ENCODE measurements at regions not wholly inside any gene's neighbourhood (a gene's known extent, or its start where the extent isn't known, plus 50 kb on each side); places are given as distances from the start of the nearest gene placed in this dataset.
A peak's percentile ranks its signal among the peaks of the same experiment; 100 is the strongest.

DNA sequence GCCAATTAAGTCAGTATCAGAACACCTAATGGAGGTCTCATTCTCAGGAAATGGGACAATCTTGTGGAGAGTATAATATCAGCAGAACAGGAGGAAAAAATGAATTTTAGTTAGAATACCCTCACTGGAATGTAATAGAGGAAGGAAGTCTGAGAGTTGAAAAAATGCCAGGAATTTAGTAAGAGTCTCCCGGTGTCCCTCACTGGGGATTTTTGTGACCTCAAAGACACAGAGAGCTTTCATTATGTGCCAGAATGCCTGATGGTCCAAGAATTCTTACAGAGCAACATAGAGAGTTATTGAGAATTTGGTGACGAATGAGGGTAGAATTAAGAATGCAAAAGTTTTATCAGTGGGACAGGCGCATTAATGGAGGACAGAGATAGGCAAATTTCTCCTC, 443.5 kb upstream of the B3GALT2 start:
- Histone ChIP-seq H3K27ac (ENCODE audit: low read depth, low read length, severe bottlenecking) (peak overlapping the region; percentile 7), H3K36me3 (ENCODE audit: control insufficient read depth, insufficient read depth, low read length) (no peaks in the 10 kb centered on the region), H3K4me3 (ENCODE audit: extremely low read depth, insufficient read depth, low read length, poor library complexity, severe bottlenecking) (no peak overlapping the region), H3K4me1 (ENCODE audit: control insufficient read depth, insufficient read depth, low read length, poor library complexity, severe bottlenecking) (peaks cover 14% of the 10 kb centered on the region), H3K9me3 (ENCODE audit: control insufficient read depth, low read length) (no peaks in the 10 kb centered on the region)
- 50 to 71% methylated on average over 1 of the region's 3 CpGs for WGBS, 2 experiments (ENCODE audit: insufficient coverage in 2 of 2)

DNA sequence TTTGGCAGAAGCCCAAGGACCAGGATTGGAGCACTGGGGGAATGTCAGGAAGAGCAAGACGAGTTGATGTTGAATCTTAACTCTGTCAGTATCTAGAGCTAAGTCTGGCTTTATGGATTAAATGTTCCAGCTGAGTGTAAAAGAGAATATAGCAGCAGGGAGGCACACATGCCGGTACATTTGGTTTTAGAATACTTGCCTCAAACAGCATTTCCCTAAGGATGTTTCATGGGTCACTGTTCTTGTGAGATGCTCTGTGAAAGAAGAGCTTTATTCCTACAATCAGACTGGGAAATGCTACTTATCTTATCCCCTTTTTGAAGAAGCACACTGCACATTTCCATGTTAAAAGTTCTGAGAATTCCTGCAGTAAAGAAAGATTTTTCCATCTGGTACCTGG, 440.3 kb upstream of the B3GALT2 start:
- H3K4me1 ChIP-seq (ENCODE audit: control insufficient read depth, insufficient read depth, low read length, poor library complexity, severe bottlenecking) = peaks cover 14% of the 10 kb centered on the region
- WGBS, 2 experiments (ENCODE audit: insufficient coverage in 2 of 2) = 89 to 100% methylated on average over 1 of the region's 2 CpGs
- no peaks in the 10 kb centered on the region for H3K9me3 ChIP-seq (ENCODE audit: control insufficient read depth, low read length)
- no peak overlapping the region for H3K4me3 ChIP-seq (ENCODE audit: extremely low read depth, insufficient read depth, low read length, poor library complexity, severe bottlenecking)
- no peak overlapping the region for H3K27ac ChIP-seq (ENCODE audit: low read depth, low read length, severe bottlenecking)
- no peaks in the 10 kb centered on the region for H3K36me3 ChIP-seq (ENCODE audit: control insufficient read depth, insufficient read depth, low read length)

DNA sequence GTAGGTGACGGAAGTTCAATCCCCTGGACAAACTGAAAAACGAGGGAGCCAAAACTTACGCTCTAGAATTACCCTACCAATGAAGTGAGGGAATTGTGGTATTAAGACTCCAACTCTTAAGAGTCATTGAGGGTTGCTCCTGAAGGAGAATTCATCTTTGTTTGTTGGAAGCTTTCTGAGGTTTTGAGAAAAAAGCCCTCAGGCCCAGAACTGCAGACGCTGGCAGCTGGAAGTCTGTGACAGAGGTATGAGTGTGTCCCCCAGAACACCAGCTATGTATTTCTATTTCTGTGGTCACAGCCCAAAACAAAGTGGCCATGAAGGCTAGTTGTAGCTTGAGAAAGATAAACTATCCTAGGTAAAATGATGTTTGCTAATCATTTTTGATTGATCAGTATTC, 438.8 kb upstream of the B3GALT2 start:
- WGBS, 2 experiments (ENCODE audit: insufficient coverage in 2 of 2) = 60 to 71% methylated on average over 2 to 3 of the region's 4 CpGs
- no peak overlapping the region for H3K4me3 ChIP-seq (ENCODE audit: extremely low read depth, insufficient read depth, low read length, poor library complexity, severe bottlenecking)
- H3K9me3 ChIP-seq (ENCODE audit: control insufficient read depth, low read length) = no peaks in the 10 kb centered on the region
- no peak overlapping the region for H3K27ac ChIP-seq (ENCODE audit: low read depth, low read length, severe bottlenecking)
- H3K36me3 ChIP-seq (ENCODE audit: control insufficient read depth, insufficient read depth, low read length) = no peaks in the 10 kb centered on the region
- peaks cover 12% of the 10 kb centered on the region for H3K4me1 ChIP-seq (ENCODE audit: control insufficient read depth, insufficient read depth, low read length, poor library complexity, severe bottlenecking)

DNA sequence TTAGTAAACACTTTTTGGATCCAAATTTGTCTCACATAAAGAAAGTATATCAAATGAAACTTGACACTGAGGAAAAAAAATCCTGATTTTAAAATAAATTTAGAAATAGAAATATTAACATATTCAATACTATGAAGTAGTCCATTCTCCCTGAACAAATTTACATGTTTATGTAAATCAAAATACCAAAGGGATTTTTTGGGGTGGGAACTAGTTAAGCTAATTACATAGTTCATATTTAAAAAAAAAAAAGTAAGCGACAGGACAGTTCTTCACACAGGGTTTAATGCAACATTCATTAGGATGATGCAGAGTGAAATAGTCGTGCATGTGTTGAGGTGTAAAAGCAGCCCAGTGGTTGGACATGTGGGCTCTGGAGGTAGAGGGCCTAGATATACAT, 433.5 kb upstream of the B3GALT2 start:
- Histone ChIP-seq H3K9me3 (ENCODE audit: control insufficient read depth, low read length) (no peaks in the 10 kb centered on the region), H3K4me3 (ENCODE audit: extremely low read depth, insufficient read depth, low read length, poor library complexity, severe bottlenecking) (no peak overlapping the region), H3K27ac (ENCODE audit: low read depth, low read length, severe bottlenecking) (no peak overlapping the region), H3K36me3 (ENCODE audit: control insufficient read depth, insufficient read depth, low read length) (no peaks in the 10 kb centered on the region), H3K4me1 (ENCODE audit: control insufficient read depth, insufficient read depth, low read length, poor library complexity, severe bottlenecking) (peaks cover 4% of the 10 kb centered on the region)
- WGBS, 2 experiments (ENCODE audit: insufficient coverage in 2 of 2) = 95 to 100% methylated on average over 1 to 2 of the region's 2 CpGs

DNA sequence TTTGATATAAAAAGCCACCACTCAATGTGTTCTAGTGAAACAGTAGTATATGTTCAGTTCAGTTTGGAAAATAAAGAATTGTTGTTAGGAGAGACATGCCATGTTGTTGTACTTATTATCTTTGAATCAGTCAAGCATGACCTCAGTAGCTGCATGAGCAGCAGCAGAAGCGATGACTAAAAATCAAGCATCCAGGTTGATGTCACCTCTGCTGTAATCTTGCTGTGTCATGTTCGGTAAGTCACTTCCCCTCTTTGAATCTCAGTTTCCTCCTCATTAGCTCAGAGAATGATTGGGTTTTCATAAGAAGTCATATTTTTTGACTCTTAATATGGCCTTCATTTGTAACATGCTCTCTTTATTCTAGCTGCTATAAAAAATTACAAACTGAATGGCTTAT, 428.4 kb upstream of the B3GALT2 start:
- no peak overlapping the region for H3K27ac ChIP-seq (ENCODE audit: low read depth, low read length, severe bottlenecking)
- 90 to 100% methylated on average over 1 to 2 of the region's 2 CpGs for WGBS, 2 experiments (ENCODE audit: insufficient coverage in 2 of 2)

DNA sequence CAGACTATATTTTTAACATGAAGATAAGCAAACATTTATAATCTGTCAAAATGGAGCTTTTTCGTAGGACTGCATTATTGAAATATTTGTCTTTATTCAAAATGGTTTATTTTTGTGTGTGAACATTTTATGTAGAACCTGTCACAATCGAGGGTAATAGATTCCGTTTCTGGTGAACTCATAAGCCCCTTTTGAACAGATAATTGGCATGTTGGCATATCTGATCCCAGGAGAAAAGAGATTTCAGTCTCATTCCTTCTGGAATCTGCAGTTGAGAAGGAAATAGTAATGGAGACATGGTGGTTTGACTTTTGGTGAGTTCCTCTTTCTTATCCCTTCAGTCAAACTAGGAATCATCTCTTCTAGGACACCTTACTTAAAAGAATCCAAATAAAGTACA, 427.9 kb upstream of the B3GALT2 start:
- Histone ChIP-seq H3K36me3 (ENCODE audit: control insufficient read depth, insufficient read depth, low read length) (no peaks in the 10 kb centered on the region), H3K4me1 (ENCODE audit: control insufficient read depth, insufficient read depth, low read length, poor library complexity, severe bottlenecking) (peaks cover 8% of the 10 kb centered on the region), H3K4me3 (ENCODE audit: extremely low read depth, insufficient read depth, low read length, poor library complexity, severe bottlenecking) (no peak overlapping the region), H3K9me3 (ENCODE audit: control insufficient read depth, low read length) (no peaks in the 10 kb centered on the region), H3K27ac (ENCODE audit: low read depth, low read length, severe bottlenecking) (no peak overlapping the region)
- WGBS, 2 experiments (ENCODE audit: insufficient coverage in 2 of 2) = 88 to 95% methylated on average over 2 of the region's 3 CpGs

More for the DNA sequence above, 428.4 kb upstream of the B3GALT2 start:
- no peaks in the 10 kb centered on the region for H3K36me3 ChIP-seq (ENCODE audit: control insufficient read depth, insufficient read depth, low read length)
- H3K4me1 ChIP-seq (ENCODE audit: control insufficient read depth, insufficient read depth, low read length, poor library complexity, severe bottlenecking) = peaks cover 8% of the 10 kb centered on the region
- no peaks in the 10 kb centered on the region for H3K9me3 ChIP-seq (ENCODE audit: control insufficient read depth, low read length)
- H3K4me3 ChIP-seq (ENCODE audit: extremely low read depth, insufficient read depth, low read length, poor library complexity, severe bottlenecking) = no peak overlapping the region

DNA sequence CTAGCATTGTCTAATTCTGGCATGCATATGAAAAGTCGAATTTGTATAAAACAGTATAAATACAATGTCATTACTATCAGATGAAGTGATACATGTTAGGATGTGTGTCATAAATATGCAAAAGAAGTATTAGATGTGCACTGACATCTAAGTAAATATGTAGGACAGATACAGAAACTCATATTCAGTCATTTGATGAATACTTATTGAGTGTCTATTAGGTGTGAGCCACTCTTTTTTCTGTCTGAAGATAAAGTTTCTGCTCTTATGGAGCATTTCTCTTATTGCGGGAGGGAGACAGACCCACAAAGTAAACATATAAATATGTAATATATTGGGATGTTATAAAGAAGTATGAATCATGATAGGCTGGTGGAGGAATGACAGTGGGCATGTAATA, 426.6 kb upstream of the B3GALT2 start:
- H3K4me1 ChIP-seq (ENCODE audit: control insufficient read depth, insufficient read depth, low read length, poor library complexity, severe bottlenecking) = peaks cover 8% of the 10 kb centered on the region
- WGBS, 2 experiments (ENCODE audit: insufficient coverage in 2 of 2) = no CpG with 5 or more reads among the region's 2 CpGs
- H3K9me3 ChIP-seq (ENCODE audit: control insufficient read depth, low read length) = no peaks in the 10 kb centered on the region
- no peak overlapping the region for H3K27ac ChIP-seq (ENCODE audit: low read depth, low read length, severe bottlenecking)
- no peak overlapping the region for H3K4me3 ChIP-seq (ENCODE audit: extremely low read depth, insufficient read depth, low read length, poor library complexity, severe bottlenecking)
- H3K36me3 ChIP-seq (ENCODE audit: control insufficient read depth, insufficient read depth, low read length) = no peaks in the 10 kb centered on the region

DNA sequence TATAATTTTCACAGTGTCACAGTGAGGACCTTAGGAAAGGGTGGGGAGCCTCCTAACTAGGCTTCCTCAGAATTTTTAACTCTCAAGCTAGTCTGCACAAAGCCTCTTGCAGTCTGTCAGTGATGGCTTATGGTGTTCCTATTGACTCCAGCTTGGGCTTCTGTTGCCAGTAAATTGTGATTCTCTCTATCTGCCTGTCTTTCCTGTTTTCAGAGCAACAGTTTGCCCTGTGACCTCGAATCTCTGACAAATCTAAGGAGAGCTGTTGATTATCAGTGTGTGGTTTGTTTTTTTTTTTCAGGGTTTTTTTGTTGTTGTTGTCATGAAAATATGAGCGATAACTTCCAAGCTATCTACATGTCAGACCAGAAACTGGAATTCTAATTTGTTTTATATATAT, 423.2 kb upstream of the B3GALT2 start:
- no CpG with 5 or more reads among the region's 2 CpGs for WGBS, 2 experiments (ENCODE audit: insufficient coverage in 2 of 2)
- H3K36me3 ChIP-seq (ENCODE audit: control insufficient read depth, insufficient read depth, low read length) = no peaks in the 10 kb centered on the region
- no peaks in the 10 kb centered on the region for H3K9me3 ChIP-seq (ENCODE audit: control insufficient read depth, low read length)
- H3K4me1 ChIP-seq (ENCODE audit: control insufficient read depth, insufficient read depth, low read length, poor library complexity, severe bottlenecking) = peaks cover under 1% of the 10 kb centered on the region
- no peak overlapping the region for H3K4me3 ChIP-seq (ENCODE audit: extremely low read depth, insufficient read depth, low read length, poor library complexity, severe bottlenecking)
- no peak overlapping the region for H3K27ac ChIP-seq (ENCODE audit: low read depth, low read length, severe bottlenecking)

DNA sequence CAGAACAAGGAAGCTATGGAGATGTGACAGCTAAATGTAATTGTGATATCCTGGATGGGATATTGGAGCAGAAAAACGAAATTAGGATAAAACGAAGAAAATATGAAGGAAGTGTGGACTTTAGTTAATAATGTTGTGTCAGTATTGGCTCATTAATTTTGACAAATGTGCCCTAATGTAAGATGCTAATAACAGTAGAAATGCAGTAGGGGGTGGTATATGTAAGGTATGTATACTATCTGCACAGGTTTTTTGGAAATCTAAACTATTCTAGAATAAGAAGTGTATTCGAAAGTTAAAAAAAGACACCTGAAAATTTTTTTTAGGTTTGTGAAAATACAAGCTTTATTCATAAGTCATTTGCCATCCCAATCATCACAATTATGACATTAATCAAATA, 421.4 kb upstream of the B3GALT2 start:
- H3K27ac ChIP-seq (ENCODE audit: low read depth, low read length, severe bottlenecking) = no peak overlapping the region
- no peaks in the 10 kb centered on the region for H3K9me3 ChIP-seq (ENCODE audit: control insufficient read depth, low read length)
- H3K4me3 ChIP-seq (ENCODE audit: extremely low read depth, insufficient read depth, low read length, poor library complexity, severe bottlenecking) = no peak overlapping the region
- 82 to 95% methylated on average over 2 of the region's 3 CpGs for WGBS, 2 experiments (ENCODE audit: insufficient coverage in 2 of 2)
- H3K36me3 ChIP-seq (ENCODE audit: control insufficient read depth, insufficient read depth, low read length) = no peaks in the 10 kb centered on the region
- H3K4me1 ChIP-seq (ENCODE audit: control insufficient read depth, insufficient read depth, low read length, poor library complexity, severe bottlenecking) = no peaks in the 10 kb centered on the region

DNA sequence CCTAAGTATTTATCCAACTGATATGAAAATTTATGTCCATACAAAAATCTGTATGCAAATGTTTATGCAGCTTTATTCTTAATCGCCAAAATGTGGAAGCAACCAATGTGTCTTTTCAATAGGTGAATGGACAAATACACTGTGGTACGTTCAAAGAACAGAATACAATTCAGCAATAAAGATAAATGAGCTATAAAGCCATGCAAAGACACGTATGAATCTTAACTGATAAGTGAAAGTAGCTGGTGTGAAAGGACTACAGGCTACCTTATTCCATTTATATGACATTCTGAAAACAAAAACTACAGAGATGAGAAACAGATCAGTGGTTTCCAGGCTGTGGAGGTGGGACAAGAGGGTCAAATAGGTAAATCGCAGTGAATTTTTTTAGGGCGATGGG, 419.6 kb upstream of the B3GALT2 start:
- Histone ChIP-seq H3K9me3 (ENCODE audit: control insufficient read depth, low read length) (no peaks in the 10 kb centered on the region), H3K36me3 (ENCODE audit: control insufficient read depth, insufficient read depth, low read length) (no peaks in the 10 kb centered on the region), H3K4me3 (ENCODE audit: extremely low read depth, insufficient read depth, low read length, poor library complexity, severe bottlenecking) (no peak overlapping the region), H3K4me1 (ENCODE audit: control insufficient read depth, insufficient read depth, low read length, poor library complexity, severe bottlenecking) (no peaks in the 10 kb centered on the region), H3K27ac (ENCODE audit: low read depth, low read length, severe bottlenecking) (no peak overlapping the region)
- WGBS, 2 experiments (ENCODE audit: insufficient coverage in 2 of 2) = 86 to 100% methylated on average over 1 of the region's 5 CpGs

DNA sequence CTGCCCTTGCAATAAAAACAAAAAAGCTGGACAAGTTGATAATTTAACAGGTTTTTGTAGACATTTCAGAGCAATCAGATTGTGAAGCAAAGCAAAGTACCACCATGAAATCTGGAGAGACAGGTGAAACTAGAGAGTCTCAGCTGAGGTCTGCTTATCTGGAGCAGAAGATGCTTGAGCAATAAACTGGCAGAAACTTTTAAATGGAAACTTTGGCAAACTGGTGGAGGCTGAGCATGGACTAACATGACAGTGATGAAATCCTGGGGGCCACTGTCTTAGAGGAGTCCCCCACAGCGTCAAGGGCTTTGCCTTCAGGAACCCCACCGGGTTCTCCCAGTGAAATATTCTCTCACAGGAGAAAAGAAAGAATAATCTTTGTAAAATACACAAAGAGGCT, 416.3 kb upstream of the B3GALT2 start:
- Histone ChIP-seq H3K27ac (ENCODE audit: low read depth, low read length, severe bottlenecking) (no peak overlapping the region), H3K4me1 (ENCODE audit: control insufficient read depth, insufficient read depth, low read length, poor library complexity, severe bottlenecking) (no peaks in the 10 kb centered on the region), H3K9me3 (ENCODE audit: control insufficient read depth, low read length) (no peaks in the 10 kb centered on the region), H3K36me3 (ENCODE audit: control insufficient read depth, insufficient read depth, low read length) (no peaks in the 10 kb centered on the region), H3K4me3 (ENCODE audit: extremely low read depth, insufficient read depth, low read length, poor library complexity, severe bottlenecking) (no peak overlapping the region)
- WGBS, 2 experiments (ENCODE audit: insufficient coverage in 2 of 2) = no CpG with 5 or more reads among the region's 2 CpGs
